Muscle layer of duodenum (tissue), 2 donors: ENCODE measurements at regions not wholly inside any gene's neighbourhood (a gene's known extent, or its start where the extent isn't known, plus 50 kb on each side); places are given as distances from the start of the nearest gene placed in this dataset.

Experiments used
- H3K27ac ChIP-seq: one replicate; pipeline ENCODE4 v1.7.0; 2013; ENCODE audit warnings: mild to moderate bottlenecking, low read length
- H3K27me3 ChIP-seq: one replicate; pipeline ENCODE4 v1.7.0; 2013; ENCODE audit warnings: low read depth, mild to moderate bottlenecking, control low read depth, low read length
- H3K36me3 ChIP-seq, 2 donors: one replicate each; pipeline ENCODE4 v1.7.0; 2013; ENCODE audit warnings: low read length in 2 of 2, control low read depth in 1 of 2, mild to moderate bottlenecking in 1 of 2; ENCODE audit not compliant: insufficient read depth in 2 of 2, control insufficient read depth in 1 of 2
- H3K4me1 ChIP-seq, 2 donors: one replicate each; pipeline ENCODE4 v1.7.0; 2013; ENCODE audit warnings: low read length in 2 of 2, mild to moderate bottlenecking in 2 of 2, control low read depth in 1 of 2, moderate library complexity in 1 of 2; ENCODE audit not compliant: insufficient read depth in 2 of 2, control insufficient read depth in 1 of 2
- H3K4me3 ChIP-seq, 2 donors: one replicate each; pipeline ENCODE4 v1.7.0; 2013; ENCODE audit warnings: low read length in 2 of 2, low read depth in 1 of 2, mild to moderate bottlenecking in 1 of 2
- H3K9me3 ChIP-seq, 2 donors: one replicate each; pipeline ENCODE4 v1.7.0; 2013; ENCODE audit warnings: low read length in 2 of 2, control low read depth in 1 of 2, mild to moderate bottlenecking in 1 of 2; ENCODE audit not compliant: control insufficient read depth in 1 of 2
- donor health status: healthy.

DNA sequence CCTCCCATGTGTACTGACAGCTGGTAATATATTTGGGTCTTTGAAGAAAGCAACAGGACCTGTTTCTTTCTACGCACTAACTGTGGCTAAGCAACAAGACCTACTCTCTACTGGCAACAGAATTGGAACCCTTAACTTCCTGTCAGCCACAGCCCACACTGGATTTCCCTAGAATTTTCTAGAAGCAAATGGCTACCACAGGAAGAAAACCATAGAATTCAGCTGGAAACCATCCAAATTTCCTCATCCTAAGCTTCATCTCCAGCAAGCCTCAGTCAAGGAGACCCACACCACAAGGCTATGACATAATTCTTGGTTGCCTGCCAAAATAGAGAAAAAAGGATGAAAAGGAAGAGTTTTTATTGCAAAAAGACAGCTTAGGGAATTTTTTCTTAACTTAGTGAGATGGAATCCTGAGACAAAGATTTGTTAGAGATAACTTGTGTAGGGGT, 171.8 kb upstream of the TNC start:
- H3K27ac ChIP-seq = no peak overlapping the region
- H3K36me3 ChIP-seq = no peaks in the 10 kb centered on the region
- no peaks in the 10 kb centered on the region for H3K27me3 ChIP-seq
- H3K9me3 ChIP-seq = no peaks in the 10 kb centered on the region
- H3K4me1 ChIP-seq = peaks cover 0 to 12% of the 10 kb centered on the region in 2 donors
- H3K4me3 ChIP-seq = no peak overlapping the region

DNA sequence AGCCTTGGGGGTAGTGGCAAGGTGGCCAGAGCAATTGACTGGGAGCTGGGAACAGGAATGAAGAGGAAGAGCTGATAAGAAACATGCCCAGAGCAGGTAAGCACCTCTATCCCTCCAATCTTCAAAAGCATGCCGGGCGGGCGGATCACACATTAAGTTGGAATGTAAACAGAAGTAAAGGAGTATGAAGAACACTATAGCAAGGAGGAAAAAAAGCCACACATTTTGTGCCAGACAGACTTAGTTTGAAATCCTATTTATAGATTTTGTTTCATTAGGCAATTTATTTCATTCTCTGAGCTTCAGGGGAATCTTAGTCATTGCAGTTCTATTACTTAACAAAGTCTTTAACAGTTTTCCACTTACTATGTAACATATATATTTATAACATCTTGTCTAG, 173.9 kb upstream of the TNC start:
- Histone ChIP-seq H3K9me3 (no peaks in the 10 kb centered on the region), H3K36me3 (no peaks in the 10 kb centered on the region), H3K4me3 (no peak overlapping the region), H3K27me3 (no peaks in the 10 kb centered on the region), H3K4me1 (peaks cover 0 to 12% of the 10 kb centered on the region in 2 donors), H3K27ac (no peak overlapping the region)

DNA sequence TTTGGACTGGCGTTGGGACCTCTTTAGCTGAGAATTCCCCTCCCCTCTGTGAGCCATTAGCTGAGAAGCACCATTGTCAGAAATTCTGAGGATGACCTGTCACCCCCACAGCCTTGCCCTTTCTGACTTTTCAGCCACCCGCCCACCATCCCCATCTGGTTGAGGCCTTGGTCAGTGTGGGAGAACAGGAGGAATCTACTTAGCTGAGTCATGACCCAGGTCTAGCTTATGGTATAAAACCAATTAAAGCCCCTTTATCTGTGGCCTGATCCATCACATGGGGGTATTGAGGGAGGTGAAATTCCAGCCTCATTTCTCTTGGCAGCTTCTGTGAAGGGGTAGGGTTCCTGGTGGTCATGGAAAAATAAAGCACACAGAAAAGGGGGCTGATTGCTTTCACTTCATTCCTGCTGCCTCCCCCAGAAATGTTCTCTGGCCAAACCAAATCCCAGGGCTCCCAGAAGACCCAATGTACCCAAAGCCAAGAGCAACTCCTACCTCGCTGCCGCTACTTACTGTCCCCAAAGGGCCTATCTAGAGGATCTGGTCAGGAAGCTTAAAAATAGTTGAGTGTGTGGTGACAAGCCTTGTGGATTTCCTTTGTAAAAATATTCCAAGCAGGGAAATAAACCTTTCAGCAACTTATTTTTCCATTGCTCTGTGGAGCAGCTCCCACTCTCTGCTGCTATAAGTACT, 174.8 kb upstream of the TNC start:
- Histone ChIP-seq H3K9me3 (no peaks in the 10 kb centered on the region), H3K4me3 (no peak overlapping the region), H3K27me3 (no peaks in the 10 kb centered on the region), H3K4me1 (peaks cover 0 to 12% of the 10 kb centered on the region in 2 donors), H3K36me3 (no peaks in the 10 kb centered on the region), H3K27ac (no peak overlapping the region)

DNA sequence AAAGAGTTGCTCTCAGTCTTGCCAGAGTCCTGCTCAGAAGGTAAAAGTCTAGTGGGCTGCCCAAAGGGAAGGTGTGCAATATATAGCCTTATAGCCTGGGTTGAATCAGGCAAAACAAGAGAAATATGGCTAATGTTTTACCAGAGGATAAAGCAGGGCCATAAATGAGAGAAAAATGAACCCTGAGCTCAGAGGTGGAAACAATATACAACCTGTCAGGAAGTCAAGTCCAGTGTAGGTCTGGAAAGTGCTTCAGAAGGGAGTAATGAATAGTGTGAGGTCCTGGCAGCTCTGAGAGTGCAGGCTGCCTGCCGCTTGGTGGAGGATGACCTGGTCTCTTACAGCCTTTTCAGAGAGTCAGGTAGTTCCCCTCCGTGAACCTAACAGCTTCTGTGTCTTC, 177.8 kb upstream of the TNC start:
- Histone ChIP-seq H3K4me1 (peaks cover 0 to 12% of the 10 kb centered on the region in 2 donors), H3K27me3 (no peaks in the 10 kb centered on the region), H3K4me3 (no peak overlapping the region), H3K9me3 (no peaks in the 10 kb centered on the region), H3K36me3 (no peaks in the 10 kb centered on the region), H3K27ac (no peak overlapping the region)

DNA sequence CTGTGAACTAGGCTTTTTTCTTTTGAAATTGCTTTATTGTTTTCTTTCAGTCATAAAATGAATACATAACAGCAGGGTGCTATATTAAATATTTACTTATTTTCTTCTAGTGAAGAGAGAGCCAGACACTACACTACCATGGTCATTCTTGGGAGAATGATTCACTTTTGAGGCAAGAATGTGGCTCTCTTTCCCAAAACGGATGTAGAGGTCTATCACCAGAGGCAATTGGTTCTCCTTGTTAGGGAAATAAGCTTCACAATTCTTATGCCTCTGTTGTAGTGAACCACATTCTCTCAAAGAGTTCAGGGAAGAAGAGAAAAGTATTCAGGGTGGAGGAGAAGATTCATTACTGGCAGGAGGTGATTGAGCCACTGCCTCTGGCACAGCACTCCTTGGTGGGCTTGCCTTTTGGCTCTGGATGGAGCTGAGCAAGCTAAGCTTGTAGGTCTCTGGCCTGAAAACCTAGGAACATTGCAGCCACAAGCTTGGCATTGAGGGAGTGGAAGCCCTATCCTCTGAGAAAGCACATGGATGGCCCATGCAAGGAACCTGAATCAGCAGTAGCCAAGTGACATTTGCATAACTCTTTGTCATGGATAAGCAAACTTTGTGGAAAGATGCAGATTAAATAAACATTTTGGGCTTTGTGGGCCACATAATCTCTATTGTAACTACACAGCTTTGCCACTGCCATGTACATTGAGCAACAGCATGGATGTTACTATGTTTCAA, 179.0 kb upstream of the TNC start:
- Histone ChIP-seq H3K9me3 (no peaks in the 10 kb centered on the region), H3K4me3 (no peak overlapping the region), H3K27me3 (no peaks in the 10 kb centered on the region), H3K4me1 (peaks cover 0 to 12% of the 10 kb centered on the region in 2 donors), H3K27ac (no peak overlapping the region), H3K36me3 (no peaks in the 10 kb centered on the region)

DNA sequence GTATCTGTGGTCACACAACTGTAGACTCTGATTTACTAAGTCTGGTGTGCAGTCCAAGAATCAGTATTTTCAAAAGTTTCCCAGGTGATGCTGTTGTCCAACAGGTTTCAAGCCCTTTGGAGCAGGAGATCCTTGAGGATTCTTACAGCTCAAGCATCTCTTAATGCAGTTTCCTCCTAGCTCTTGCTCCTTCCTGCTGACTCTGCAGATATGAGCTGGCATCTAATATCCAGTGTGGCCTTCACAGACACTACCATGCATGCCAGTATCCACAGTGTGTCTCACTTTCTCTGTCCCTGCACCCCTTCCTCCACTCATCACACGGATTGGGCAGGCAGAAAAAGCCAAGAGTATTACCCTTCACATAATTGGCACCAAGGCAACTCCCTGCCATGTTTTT, 182.2 kb upstream of the TNC start:
- H3K36me3 ChIP-seq = no peaks in the 10 kb centered on the region
- H3K9me3 ChIP-seq = no peaks in the 10 kb centered on the region
- no peaks in the 10 kb centered on the region for H3K27me3 ChIP-seq
- no peaks in the 10 kb centered on the region for H3K4me1 ChIP-seq
- H3K27ac ChIP-seq = no peak overlapping the region
- no peak overlapping the region for H3K4me3 ChIP-seq

DNA sequence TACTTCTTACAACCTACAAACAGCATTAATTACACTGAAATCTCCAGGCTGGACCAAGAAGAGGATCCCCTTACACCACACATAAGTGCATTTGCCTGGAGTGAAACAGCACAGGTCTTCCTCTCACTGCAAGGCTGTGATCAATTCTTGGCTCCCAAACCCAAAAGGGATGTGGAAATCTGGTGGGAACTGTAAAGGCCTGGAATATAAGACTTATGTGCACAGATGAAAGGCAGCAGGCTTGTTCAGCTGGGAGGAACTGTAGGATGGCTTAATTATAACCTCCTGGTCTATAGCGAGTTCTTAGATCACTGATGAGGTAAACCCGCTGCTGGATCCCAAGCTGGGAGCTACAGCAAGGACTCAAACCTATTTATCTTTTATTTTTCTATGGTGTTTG, 182.9 kb upstream of the TNC start:
- Histone ChIP-seq H3K4me3 (no peak overlapping the region), H3K27ac (no peak overlapping the region), H3K27me3 (no peaks in the 10 kb centered on the region), H3K4me1 (no peaks in the 10 kb centered on the region), H3K9me3 (no peaks in the 10 kb centered on the region), H3K36me3 (no peaks in the 10 kb centered on the region)

DNA sequence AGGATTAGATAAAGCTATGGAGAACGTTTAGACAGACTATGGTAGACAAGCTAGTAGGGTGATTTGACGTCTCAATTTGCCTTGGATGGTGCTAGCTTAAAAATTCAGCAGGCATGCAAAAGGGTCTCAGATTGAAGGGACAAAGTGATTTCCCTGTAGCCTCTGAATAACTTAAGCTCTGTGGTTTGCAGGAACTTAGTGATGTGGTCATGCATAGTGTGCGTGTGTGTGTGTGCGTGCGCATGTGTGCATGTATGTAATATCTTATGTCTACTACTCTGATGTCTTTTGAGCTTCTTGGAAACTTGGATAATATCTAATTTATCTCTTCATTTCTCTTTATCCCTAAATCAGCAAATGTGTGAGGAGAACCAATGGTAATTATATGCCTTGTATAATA, 183.6 kb upstream of the TNC start:
- no peaks in the 10 kb centered on the region for H3K27me3 ChIP-seq
- H3K27ac ChIP-seq = no peak overlapping the region
- H3K4me1 ChIP-seq = no peaks in the 10 kb centered on the region
- H3K4me3 ChIP-seq = no peak overlapping the region
- no peaks in the 10 kb centered on the region for H3K36me3 ChIP-seq
- no peaks in the 10 kb centered on the region for H3K9me3 ChIP-seq

DNA sequence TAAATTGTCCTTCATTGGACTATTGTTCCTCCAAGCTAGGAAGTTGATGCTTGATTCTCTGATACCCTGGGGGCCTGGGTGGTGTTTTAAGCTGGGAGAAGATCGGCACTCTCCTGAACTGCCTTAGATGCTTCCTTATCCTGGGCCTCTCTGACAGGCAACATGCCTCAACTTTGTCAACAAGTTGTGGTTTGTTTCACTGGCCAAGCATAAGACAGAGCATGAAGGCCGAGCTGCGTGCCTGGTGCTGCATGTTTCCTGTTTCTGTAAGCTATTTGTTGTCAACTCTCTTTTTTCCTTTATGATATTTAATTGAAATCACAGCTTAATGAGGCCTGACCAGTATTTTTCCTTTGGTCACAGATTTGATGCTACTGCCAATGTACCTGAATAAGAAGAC, 187.6 kb upstream of the TNC start:
- Histone ChIP-seq H3K27me3 (no peaks in the 10 kb centered on the region), H3K9me3 (no peaks in the 10 kb centered on the region), H3K4me1 (no peaks in the 10 kb centered on the region), H3K36me3 (no peaks in the 10 kb centered on the region), H3K4me3 (no peak overlapping the region), H3K27ac (no peak overlapping the region)

DNA sequence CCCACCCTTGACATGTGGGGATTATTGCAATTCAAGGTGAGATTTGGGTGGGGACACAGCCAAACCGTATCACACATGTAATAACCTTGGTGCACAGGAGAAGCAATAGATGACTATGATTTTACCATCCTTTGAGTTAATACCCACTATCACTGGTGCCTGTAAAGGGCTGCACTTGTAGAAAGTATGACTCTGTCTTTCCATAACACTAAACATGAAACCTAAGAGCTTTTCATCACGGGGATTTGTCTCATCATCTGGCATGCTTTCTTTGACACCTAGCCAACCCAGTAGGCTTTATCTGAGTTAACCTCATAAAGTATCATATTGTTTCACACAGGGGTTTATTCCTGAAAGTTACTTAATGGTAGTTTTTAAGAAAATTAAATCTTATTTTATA, 188.9 kb upstream of the TNC start:
- H3K4me1 ChIP-seq = no peaks in the 10 kb centered on the region
- no peak overlapping the region for H3K27ac ChIP-seq
- H3K4me3 ChIP-seq = no peak overlapping the region
- no peaks in the 10 kb centered on the region for H3K36me3 ChIP-seq
- H3K27me3 ChIP-seq = no peaks in the 10 kb centered on the region
- H3K9me3 ChIP-seq = no peaks in the 10 kb centered on the region

DNA sequence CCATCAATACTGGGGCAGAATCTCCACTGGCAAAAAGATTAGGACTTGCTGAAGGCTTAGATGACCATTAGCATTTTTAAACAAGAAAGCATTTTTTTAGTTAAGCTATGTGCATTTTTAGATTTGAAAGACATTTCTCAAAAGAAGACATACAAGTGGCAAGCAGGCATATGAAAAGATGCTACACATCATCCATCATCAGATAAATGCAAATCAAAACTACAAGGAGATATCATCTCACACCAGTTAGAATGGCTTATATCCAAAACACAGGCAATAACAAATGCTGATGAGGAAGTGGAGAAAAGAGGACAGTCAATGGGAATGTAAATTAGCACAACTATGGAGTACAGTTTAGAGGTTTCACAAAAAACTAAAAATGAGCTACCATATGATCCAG, 195.6 kb upstream of the TNC start:
- Histone ChIP-seq H3K4me3 (no peak overlapping the region), H3K9me3 (no peaks in the 10 kb centered on the region), H3K4me1 (no peaks in the 10 kb centered on the region), H3K27me3 (no peaks in the 10 kb centered on the region), H3K36me3 (no peaks in the 10 kb centered on the region), H3K27ac (no peak overlapping the region)

DNA sequence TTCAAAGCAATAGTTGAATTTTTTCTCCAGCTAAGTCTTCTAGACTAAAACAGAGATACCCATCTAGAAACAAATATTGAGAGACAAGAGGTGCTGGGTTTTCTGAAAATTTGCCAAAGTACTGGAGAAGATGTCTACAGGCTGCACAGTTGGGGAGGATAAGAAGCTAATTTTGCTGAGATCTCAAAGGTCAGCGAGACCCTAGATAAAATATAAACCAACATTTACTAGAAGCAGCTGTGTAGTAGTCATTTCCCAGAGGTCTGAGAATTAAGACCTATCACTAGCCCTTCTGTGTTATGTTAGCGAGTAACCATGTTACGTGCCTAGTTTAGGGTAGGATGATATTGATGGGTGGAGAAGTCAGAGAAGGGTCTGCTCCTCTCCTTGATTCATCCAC, 208.5 kb upstream of the TNC start:
- H3K27me3 ChIP-seq = no peaks in the 10 kb centered on the region
- no peaks in the 10 kb centered on the region for H3K9me3 ChIP-seq
- no peaks in the 10 kb centered on the region for H3K36me3 ChIP-seq
- H3K4me1 ChIP-seq = peaks cover 4 to 15% of the 10 kb centered on the region in 2 donors
- H3K27ac ChIP-seq = no peak overlapping the region
- no peak overlapping the region for H3K4me3 ChIP-seq
